WTC11 (cell line): ENCODE measurements at regions not wholly inside any gene's neighbourhood (a gene's known extent, or its start where the extent isn't known, plus 50 kb on each side); places are given as distances from the start of the nearest gene placed in this dataset.

Experiments
- ATAC-seq: fragments of 200-7000 bp; cut with Tn5 transposase; 2 replicates; pipeline ENCODE4 v1.10.0; 2021; ENCODE audit warnings: mild to moderate bottlenecking, moderate library complexity
- CTCF ChIA-PET: fragments of 300-600 bp; sonication (Branson Sonifier 250); formaldehyde crosslinking; loops from one replicate; lab custom pipeline; 2021; ENCODE audit warnings: antibody characterized with exemption; lab: Charles Lee
- POLR2A ChIA-PET: fragments of 350-600 bp; sonication (Branson Sonifier 250); formaldehyde crosslinking; loops from one replicate; lab custom pipeline; 2021; ENCODE audit warnings: antibody characterized with exemption; lab: Charles Lee
- DNase-seq: peaks from one replicate; pipeline ENCODE4 v3.0.0; 2021; ENCODE audit warnings: low spot score
- H3K27ac Mint-ChIP-seq: 2 replicates; pipeline ENCODE4 v1.8.0; 2021; ENCODE audit warnings: mixed read lengths
- H3K27me3 Mint-ChIP-seq: 2 replicates; pipeline ENCODE4 v1.8.0; 2021; ENCODE audit warnings: low read depth, mild to moderate bottlenecking, moderate library complexity, mixed read lengths
- H3K36me3 Mint-ChIP-seq: 2 replicates; pipeline ENCODE4 v1.8.0; 2021; ENCODE audit warnings: mixed read lengths
- H3K4me1 Mint-ChIP-seq: 2 replicates; pipeline ENCODE4 v1.8.0; 2022; ENCODE audit warnings: mixed read lengths
- H3K4me3 Mint-ChIP-seq: 2 replicates; pipeline ENCODE4 v1.8.0; 2021; ENCODE audit warnings: mild to moderate bottlenecking, moderate library complexity, mixed read lengths
- H3K9me3 Mint-ChIP-seq: 2 replicates; pipeline ENCODE4 v1.8.0; 2021; ENCODE audit warnings: mixed read lengths
- ATF3 ChIP-seq: sonication (generic); formaldehyde crosslinking; conservative IDR thresholded peaks from 2 replicates; pipeline ENCODE4 v1.8.1; 2022; ENCODE audit warnings: mild to moderate bottlenecking, missing genetic modification reagents
- ATF6 ChIP-seq: sonication (generic); formaldehyde crosslinking; IDR thresholded peaks from 2 replicates; pipeline ENCODE4 v1.8.1; 2023; ENCODE audit warnings: mild to moderate bottlenecking, missing genetic modification reagents
- CBFB ChIP-seq: sonication (generic); formaldehyde crosslinking; IDR thresholded peaks from 2 replicates; pipeline ENCODE4 v1.8.1; 2022; ENCODE audit warnings: mild to moderate bottlenecking, low read depth, missing genetic modification reagents
- CDX4 ChIP-seq: fragments of 250-450 bp; sonication (Bioruptor Pico); IDR thresholded peaks from 2 replicates; pipeline ENCODE4 v1.9.0; 2021; ENCODE audit warnings: moderate library complexity, mild to moderate bottlenecking, inconsistent platforms, borderline replicate concordance
- E2F1 ChIP-seq: sonication (generic); formaldehyde crosslinking; IDR thresholded peaks from 2 replicates; pipeline ENCODE4 v1.8.0; 2022; ENCODE audit warnings: mild to moderate bottlenecking, missing genetic modification reagents
- FOXJ3 ChIP-seq: sonication (generic); formaldehyde crosslinking; IDR thresholded peaks from 2 replicates; pipeline ENCODE4 v1.9.0; 2021; ENCODE audit warnings: missing genetic modification reagents, mild to moderate bottlenecking, borderline replicate concordance
- FOXP1 ChIP-seq: sonication (generic); formaldehyde crosslinking; IDR thresholded peaks from 2 replicates; pipeline ENCODE4 v1.8.0; 2022; ENCODE audit warnings: missing genetic modification reagents, mild to moderate bottlenecking, moderate library complexity, borderline replicate concordance
- GRHL2 ChIP-seq: fragments of 250-450 bp; sonication (Bioruptor Pico); IDR thresholded peaks from 2 replicates; pipeline ENCODE4 v1.8.0; 2022; ENCODE audit warnings: mild to moderate bottlenecking, moderate library complexity; ENCODE audit not compliant: insufficient replicate concordance, severe bottlenecking
- IRF2 ChIP-seq: sonication (generic); formaldehyde crosslinking; IDR thresholded peaks from 2 replicates; pipeline ENCODE4 v1.8.0; 2022; ENCODE audit warnings: low read depth, missing genetic modification reagents, borderline replicate concordance
- MYBL2 ChIP-seq: sonication (generic); formaldehyde crosslinking; IDR thresholded peaks from 2 replicates; pipeline ENCODE4 v1.8.1; 2023; ENCODE audit warnings: mild to moderate bottlenecking, moderate library complexity, missing genetic modification reagents
- NFE2L1 ChIP-seq: sonication (generic); formaldehyde crosslinking; IDR thresholded peaks from 2 replicates; pipeline ENCODE4 v1.8.1; 2023; ENCODE audit warnings: missing genetic modification reagents
- PRDM15 ChIP-seq: sonication (generic); formaldehyde crosslinking; IDR thresholded peaks from 2 replicates; pipeline ENCODE4 v1.8.0; 2022; ENCODE audit warnings: missing genetic modification reagents
- SP1 ChIP-seq: sonication (generic); formaldehyde crosslinking; conservative IDR thresholded peaks from 2 replicates; pipeline ENCODE4 v1.8.1; 2022; ENCODE audit warnings: missing genetic modification reagents
- STAT6 ChIP-seq: sonication (generic); formaldehyde crosslinking; conservative IDR thresholded peaks from 2 replicates; pipeline ENCODE4 v1.8.1; 2023; ENCODE audit warnings: mild to moderate bottlenecking, low read depth, missing genetic modification reagents, moderate library complexity
- TEAD4 ChIP-seq: sonication (generic); formaldehyde crosslinking; IDR thresholded peaks from 2 replicates; pipeline ENCODE4 v1.8.0; 2022; ENCODE audit warnings: mild to moderate bottlenecking, missing genetic modification reagents
- USF1 ChIP-seq: sonication (generic); formaldehyde crosslinking; IDR thresholded peaks from 2 replicates; pipeline ENCODE4 v1.8.0; 2022; ENCODE audit warnings: mild to moderate bottlenecking, missing genetic modification reagents
- USF2 ChIP-seq: sonication (generic); formaldehyde crosslinking; IDR thresholded peaks from 2 replicates; pipeline ENCODE4 v1.8.1; 2023; ENCODE audit warnings: mild to moderate bottlenecking, missing genetic modification reagents, moderate library complexity
- ZBTB21 ChIP-seq: sonication (generic); formaldehyde crosslinking; IDR thresholded peaks from 2 replicates; pipeline ENCODE4 v1.8.1; 2023; ENCODE audit warnings: mild to moderate bottlenecking, missing genetic modification reagents, borderline replicate concordance
- ZMAT4 ChIP-seq: fragments of 250-450 bp; sonication (Bioruptor Pico); IDR thresholded peaks from 2 replicates; pipeline ENCODE4 v1.9.0; 2021; ENCODE audit warnings: mild to moderate bottlenecking
- ZNF138 ChIP-seq: sonication (generic); formaldehyde crosslinking; conservative IDR thresholded peaks from 2 replicates; pipeline ENCODE4 v1.8.1; 2022; ENCODE audit warnings: mild to moderate bottlenecking, moderate library complexity, missing genetic modification reagents
- ZNF396 ChIP-seq: fragments of 250-450 bp; sonication (Bioruptor Pico); IDR thresholded peaks from 2 replicates; pipeline ENCODE4 v1.8.0; 2021; ENCODE audit warnings: mild to moderate bottlenecking, moderate library complexity, borderline replicate concordance
- ZNF423 ChIP-seq: fragments of 250-450 bp; sonication (Bioruptor Pico); IDR thresholded peaks from 2 replicates; pipeline ENCODE4 v2.1.2; 2022; ENCODE audit warnings: mild to moderate bottlenecking, moderate library complexity
- ZNF671 ChIP-seq: fragments of 250-450 bp; sonication (Bioruptor Pico); IDR thresholded peaks from 2 replicates; pipeline ENCODE4 v1.8.0; 2021; ENCODE audit warnings: mild to moderate bottlenecking

- no peak for ATAC-seq
- H3K27me3 Mint-ChIP-seq, result 0 out of 2 replicates have a peak, but pooled peaks cover 2% of the 10 kb centered on the region
- no peak overlapping the region for H3K27ac Mint-ChIP-seq
- ChIA-PET POLR2A (interaction anchor here (0.7 kb wide), 1 partner anchor 304 kb away, joined by 6 read pairs; no protein-coding TSS in a partner anchor), CTCF (no interaction called here)
- no peaks in the 10 kb centered on the region for H3K4me1 Mint-ChIP-seq
- TF ChIP-seq ATF6, result no peak
- no peak for TF ChIP-seq ZNF396 (CRISPR knock-in tag)
- no peak for TF ChIP-seq GRHL2
- no peak for TF ChIP-seq USF2 (CRISPR knock-in tag)
- TF ChIP-seq USF1 (CRISPR knock-in tag), result no peak
- no peak for TF ChIP-seq TEAD4
- TF ChIP-seq MYBL2 (CRISPR knock-in tag), result no peak
- no peak for TF ChIP-seq ZNF423
- no peak overlapping the region for H3K4me3 Mint-ChIP-seq
- DNase-seq, result no peak
- H3K9me3 Mint-ChIP-seq, result peaks cover 81% of the 10 kb centered on the region
- peaks cover 58% of the 10 kb centered on the region for H3K36me3 Mint-ChIP-seq
Measured at GRCh38 chr20:54820392-54820791, 345.0 kb downstream of the DOK5 start.

GRCh38 chr20:54806462-54806861, 331.1 kb downstream of the DOK5 start:
- ATAC-seq (no peak), DNase-seq (no peak)
- POLR2A ChIA-PET, result no interaction called here
- Mint-ChIP-seq H3K36me3 (peaks cover 62% of the 10 kb centered on the region), H3K27me3 (peaks cover 9% of the 10 kb centered on the region; the same call in 1 of the 2 replicates), H3K4me1 (no peaks in the 10 kb centered on the region), H3K4me3 (no peak overlapping the region), H3K27ac (no peak overlapping the region), H3K9me3 (peaks cover 72% of the 10 kb centered on the region)
- CTCF ChIA-PET, result no interaction called here
- TF ChIP-seq STAT6 (CRISPR knock-in tag), result no peak
- no peak for TF ChIP-seq ZMAT4
- TF ChIP-seq ZNF138 (CRISPR knock-in tag), result no peak
- TF ChIP-seq CBFB (CRISPR knock-in tag), result no peak
- TF ChIP-seq CDX4 (CRISPR knock-in tag), result no peak
- no peak for TF ChIP-seq ZBTB21 (CRISPR knock-in tag)
- TF ChIP-seq ATF3 (CRISPR knock-in tag), result no peak
- TF ChIP-seq E2F1 (CRISPR knock-in tag), result no peak
- TF ChIP-seq IRF2, result no peak
- no peak for TF ChIP-seq PRDM15 (CRISPR knock-in tag)
- no peak for TF ChIP-seq FOXJ3 (CRISPR knock-in tag)
- no peak for TF ChIP-seq NFE2L1 (CRISPR knock-in tag)
- TF ChIP-seq ZNF671 (CRISPR knock-in tag), result no peak
- TF ChIP-seq FOXP1 (CRISPR knock-in tag), result no peak
- no peak for TF ChIP-seq GRHL2
- TF ChIP-seq SP1 (CRISPR knock-in tag), result no peak
